ENCODE measurements at regions not wholly inside any gene's neighbourhood (a gene's known extent, or its start where the extent isn't known, plus 50 kb on each side); places are given as distances from the start of the nearest gene placed in this dataset.
"Not testable (repeated sequence)": the region's sequence is repeated elsewhere in the genome, so short reads cannot be mapped to it uniquely, and the experiment has no call there.

DNA sequence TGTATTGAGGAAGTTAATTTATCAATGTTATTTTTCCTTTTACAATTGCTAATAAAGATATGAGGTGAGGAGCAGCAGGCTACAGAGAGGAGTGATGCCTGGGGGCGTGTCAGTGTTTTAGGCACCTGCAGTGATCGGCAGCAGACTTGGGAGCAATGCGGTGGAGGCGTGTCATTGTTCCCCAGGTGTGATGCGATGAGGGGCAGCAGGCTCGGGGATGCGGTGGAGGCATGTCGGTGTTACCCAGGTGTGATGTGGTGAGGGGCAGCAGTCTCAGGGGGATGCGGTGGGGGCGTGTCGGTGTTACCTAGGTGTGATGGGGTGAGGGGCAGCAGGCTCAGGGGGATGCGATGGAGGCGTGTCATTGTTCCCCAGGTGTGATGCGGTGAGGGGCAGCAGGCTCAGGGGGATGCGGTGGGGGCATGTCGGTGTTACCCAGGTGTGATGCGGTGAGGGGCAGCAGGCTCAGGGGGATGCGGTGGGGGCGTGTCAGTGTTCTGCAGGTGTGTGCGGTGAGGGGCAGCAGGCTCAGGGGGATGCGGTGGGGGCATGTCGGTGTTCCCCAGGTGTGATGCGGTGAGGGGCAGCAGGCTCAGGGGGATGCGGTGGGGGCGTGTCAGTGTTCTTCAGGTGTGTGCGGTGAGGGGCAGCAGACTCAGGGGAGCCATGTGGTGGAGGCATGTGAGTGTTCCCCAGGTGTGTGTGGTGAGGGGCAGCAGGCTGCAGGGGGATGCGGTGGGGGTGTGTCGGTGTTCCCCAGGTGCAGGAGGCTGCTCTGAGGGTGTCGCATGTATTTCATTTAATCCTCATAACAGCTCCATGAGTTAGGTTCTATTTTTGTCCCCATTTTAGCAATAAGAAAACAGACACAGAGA, 186.2 kb upstream of the GOLGA6L22 start:
- H3K4me1 ChIP-seq; DNase-seq; H3K27me3 ChIP-seq (replicated peaks in 1 of 7); intact Hi-C loops (cut with DNase I; ENCODE audit: low total_unique reads); H3K27ac ChIP-seq; H3K36me3 ChIP-seq; H3K9me3 ChIP-seq; H3K4me3 ChIP-seq: not testable (repeated sequence)
- WGBS, 5 donors = 87 to 90% (median 88%) methylated on average over 21 to 29 of the region's 29 CpGs

DNA sequence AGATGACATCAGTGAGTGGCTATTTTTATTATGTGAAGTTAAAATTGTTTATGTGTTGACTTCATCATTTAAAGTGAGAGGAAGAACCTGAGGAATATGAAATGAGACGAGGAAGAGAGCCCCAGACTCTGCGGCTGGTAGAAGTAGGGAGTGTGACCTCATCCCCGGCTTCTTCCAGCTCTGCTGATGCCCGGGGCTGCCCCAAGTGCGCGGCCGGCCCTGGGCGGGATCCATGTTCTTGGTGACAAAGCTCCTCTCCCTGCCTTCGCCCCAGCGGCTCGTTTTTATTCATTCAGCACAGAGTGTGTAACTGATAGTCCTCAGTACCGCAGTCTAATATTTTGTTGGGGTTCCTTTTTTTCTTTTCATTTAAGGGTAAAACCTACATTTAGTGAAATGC, 185.5 kb upstream of the GOLGA6L22 start:
- H3K36me3 ChIP-seq; intact Hi-C loops (cut with DNase I; ENCODE audit: low total_unique reads); H3K27ac ChIP-seq; H3K4me1 ChIP-seq; H3K4me3 ChIP-seq; H3K9me3 ChIP-seq; H3K27me3 ChIP-seq (replicated peaks in 1 of 7): not testable (repeated sequence)
- peak; percentile 77 for DNase-seq
- 83 to 90% (median 86%) methylated on average over 12 of the region's 12 CpGs for WGBS, 5 donors

DNA sequence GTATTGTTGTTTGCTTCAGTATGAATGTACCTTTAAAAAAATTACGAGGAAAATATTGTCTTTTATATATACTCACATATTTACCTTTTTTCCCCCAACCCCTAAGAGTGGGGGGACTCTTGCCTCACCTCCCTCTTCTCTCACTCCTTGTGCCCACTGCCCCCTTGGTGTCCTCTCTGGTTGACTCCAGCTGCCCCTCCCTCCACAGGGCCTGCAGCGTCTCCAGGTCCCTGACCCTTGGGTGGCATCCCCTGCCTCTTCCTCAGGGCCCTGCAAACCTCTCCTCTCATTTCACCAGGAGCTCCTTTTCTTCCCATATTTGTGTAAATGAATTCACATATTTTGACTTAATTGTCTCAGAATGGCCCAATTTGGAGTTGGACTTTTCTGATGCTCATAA, 184.3 kb upstream of the GOLGA6L22 start:
- intact Hi-C loops (cut with DNase I; ENCODE audit: low total_unique reads) = not testable (repeated sequence)
- WGBS, 5 donors = 68 to 73% (median 71%) methylated on average over 2 of the region's 2 CpGs

DNA sequence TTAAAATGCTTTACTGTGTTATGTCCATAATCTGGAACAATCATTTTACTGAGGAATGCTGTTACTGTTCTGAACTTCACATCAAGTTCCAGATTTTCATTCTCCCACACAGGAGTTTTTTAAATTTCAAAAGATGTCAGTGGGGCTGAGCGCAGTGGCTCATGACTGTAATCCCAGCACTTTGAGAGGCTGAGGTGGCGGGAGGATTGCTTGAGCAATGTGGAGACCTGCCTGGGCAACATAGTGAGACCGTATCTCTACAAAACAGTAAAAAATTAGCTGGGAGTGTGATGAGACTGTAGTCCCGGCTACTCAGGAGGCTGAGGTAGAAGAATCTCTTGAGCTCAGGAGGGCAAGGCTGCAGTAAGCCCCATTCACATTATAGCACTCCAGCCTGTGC, 177.9 kb upstream of the GOLGA6L22 start:
- intact Hi-C loops (cut with DNase I; ENCODE audit: low total_unique reads); DNase-seq; H3K4me3 ChIP-seq; H3K36me3 ChIP-seq; H3K27me3 ChIP-seq (replicated peaks in 1 of 7); H3K27ac ChIP-seq; H3K9me3 ChIP-seq; H3K4me1 ChIP-seq: not testable (repeated sequence)
- WGBS, 5 donors = 80 to 92% (median 87%) methylated on average over 4 of the region's 4 CpGs

More for the DNA sequence above, 184.3 kb upstream of the GOLGA6L22 start:
- not testable (repeated sequence) for H3K27ac ChIP-seq; H3K4me1 ChIP-seq; H3K36me3 ChIP-seq; H3K4me3 ChIP-seq; H3K27me3 ChIP-seq (replicated peaks in 1 of 7); DNase-seq; H3K9me3 ChIP-seq

DNA sequence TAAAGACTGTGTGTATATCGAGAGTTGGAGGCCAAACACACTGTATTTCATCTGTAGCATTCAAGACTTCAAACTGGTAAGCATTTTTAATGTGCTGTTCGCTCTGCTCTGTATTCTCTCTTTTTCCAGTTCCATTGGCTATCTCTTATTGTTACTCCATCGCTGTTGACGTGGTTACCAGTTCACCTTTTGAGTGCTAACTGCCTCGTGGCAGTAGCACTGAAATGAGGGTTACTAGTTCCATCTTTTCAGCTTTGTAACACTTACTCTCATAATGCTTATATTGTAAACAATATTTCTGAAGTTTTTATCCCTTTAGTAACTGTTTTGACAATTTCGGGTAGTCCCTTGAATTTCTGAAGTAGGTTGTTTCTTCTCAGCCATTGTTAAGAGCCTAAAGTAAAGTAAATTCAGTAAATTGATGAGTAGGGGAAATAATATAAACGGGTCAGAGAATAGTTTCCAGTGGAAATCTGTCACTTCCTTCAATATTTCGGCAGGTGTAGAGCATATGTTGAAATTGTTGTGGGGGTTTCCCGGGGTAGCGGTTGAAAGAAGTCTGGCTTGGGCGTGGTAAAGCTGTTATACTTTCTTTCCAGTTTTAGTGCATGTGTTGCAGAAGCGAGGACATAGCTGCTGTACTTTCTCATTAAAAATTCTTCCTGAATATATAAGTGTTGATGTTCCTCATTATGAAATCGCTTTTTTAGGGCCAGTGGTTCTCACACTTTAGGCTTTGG, 175.7 kb upstream of the GOLGA6L22 start:
- WGBS, 5 donors = 49 to 61% (median 55%) methylated on average over 13 of the region's 13 CpGs
- H3K4me3 ChIP-seq; H3K9me3 ChIP-seq; H3K27me3 ChIP-seq (replicated peaks in 1 of 7); intact Hi-C loops (cut with DNase I; ENCODE audit: low total_unique reads); H3K4me1 ChIP-seq; DNase-seq; H3K36me3 ChIP-seq; H3K27ac ChIP-seq: not testable (repeated sequence)

- intact Hi-C loops (cut with DNase I; ENCODE audit: low total_unique reads); DNase-seq; H3K36me3 ChIP-seq; H3K27me3 ChIP-seq (replicated peaks in 1 of 7); H3K9me3 ChIP-seq; H3K4me3 ChIP-seq; H3K27ac ChIP-seq; H3K4me1 ChIP-seq: not testable (repeated sequence)
- WGBS, 5 donors = 52 to 82% (median 64%) methylated on average over 3 of the region's 3 CpGs
These were observed 173.8 kb upstream of the GOLGA6L22 start for GRCh38 chr15:22284795-22285420.

GRCh38 chr15:22291054-22291453, 167.6 kb upstream of the GOLGA6L22 start:
- intact Hi-C loops (cut with DNase I; ENCODE audit: low total_unique reads); H3K4me1 ChIP-seq; H3K27ac ChIP-seq; H3K27me3 ChIP-seq (replicated peaks in 1 of 7); H3K4me3 ChIP-seq; H3K9me3 ChIP-seq; H3K36me3 ChIP-seq; DNase-seq: not testable (repeated sequence)
- 60 to 76% (median 72%) methylated on average over 4 of the region's 4 CpGs for WGBS, 5 donors

DNA sequence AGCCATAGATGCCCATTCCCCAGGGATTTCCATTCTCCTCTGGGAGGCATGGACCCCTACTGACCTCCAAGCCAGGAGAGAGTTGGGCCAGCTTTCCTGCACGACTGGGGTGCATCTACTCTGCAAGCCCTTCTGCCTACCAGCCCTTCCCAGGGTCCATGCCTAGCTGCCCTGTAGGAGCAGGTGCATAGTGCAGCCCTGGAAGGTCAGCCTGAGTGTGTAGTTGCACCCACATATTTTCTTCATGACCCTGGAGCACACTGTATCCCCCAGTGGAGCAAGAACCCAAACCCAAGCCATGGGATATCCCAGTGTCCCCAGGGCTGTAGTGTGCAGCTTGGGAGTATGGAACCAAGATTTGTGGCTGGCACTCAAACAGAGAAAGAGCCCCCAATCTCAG, 155.6 kb upstream of the GOLGA6L22 start:
- WGBS, 5 donors = no CpG with 5 or more reads among the region's 1 CpG
- H3K4me3 ChIP-seq; H3K27ac ChIP-seq; H3K27me3 ChIP-seq (replicated peaks in 1 of 7); H3K36me3 ChIP-seq; DNase-seq; intact Hi-C loops (cut with DNase I; ENCODE audit: low total_unique reads); H3K4me1 ChIP-seq; H3K9me3 ChIP-seq: not testable (repeated sequence)

Small RNAs in the stretch of these regions (microRNA-seq; reads per million reads assigned to microRNA genes)
- gene MIR1268A = 0 reads per million in 3 donors

Small RNAs in the stretch of these regions (small RNA-seq; reads per million reads assigned to genes)
- 0 reads per million in 4 donors for gene MIR1268A

Measured in spleen (tissue), 11 donors.